ENCODE measurements at regions not wholly inside any gene's neighbourhood (a gene's known extent, or its start where the extent isn't known, plus 50 kb on each side); places are given as distances from the start of the nearest gene placed in this dataset.

- H3K36me3 ChIP-seq (ENCODE audit: insufficient read depth): no peaks in the 10 kb centered on the region
- H3K4me3 ChIP-seq (IDR thresholded peaks at IDR 0.05; ENCODE audit: insufficient read depth, low read depth, low read length): no peak overlapping the region
- H3K27ac ChIP-seq: no peak overlapping the region
- no peaks in the 10 kb centered on the region for H3K4me1 ChIP-seq (ENCODE audit: low read depth, poor library complexity, severe bottlenecking)
- no peak overlapping the region for H3K4me2 ChIP-seq
- H3K79me2 ChIP-seq (ENCODE audit: insufficient read depth, low read depth): no peaks in the 10 kb centered on the region
- no peak overlapping the region for H3K9ac ChIP-seq
- TF ChIP-seq, protein P1, sequence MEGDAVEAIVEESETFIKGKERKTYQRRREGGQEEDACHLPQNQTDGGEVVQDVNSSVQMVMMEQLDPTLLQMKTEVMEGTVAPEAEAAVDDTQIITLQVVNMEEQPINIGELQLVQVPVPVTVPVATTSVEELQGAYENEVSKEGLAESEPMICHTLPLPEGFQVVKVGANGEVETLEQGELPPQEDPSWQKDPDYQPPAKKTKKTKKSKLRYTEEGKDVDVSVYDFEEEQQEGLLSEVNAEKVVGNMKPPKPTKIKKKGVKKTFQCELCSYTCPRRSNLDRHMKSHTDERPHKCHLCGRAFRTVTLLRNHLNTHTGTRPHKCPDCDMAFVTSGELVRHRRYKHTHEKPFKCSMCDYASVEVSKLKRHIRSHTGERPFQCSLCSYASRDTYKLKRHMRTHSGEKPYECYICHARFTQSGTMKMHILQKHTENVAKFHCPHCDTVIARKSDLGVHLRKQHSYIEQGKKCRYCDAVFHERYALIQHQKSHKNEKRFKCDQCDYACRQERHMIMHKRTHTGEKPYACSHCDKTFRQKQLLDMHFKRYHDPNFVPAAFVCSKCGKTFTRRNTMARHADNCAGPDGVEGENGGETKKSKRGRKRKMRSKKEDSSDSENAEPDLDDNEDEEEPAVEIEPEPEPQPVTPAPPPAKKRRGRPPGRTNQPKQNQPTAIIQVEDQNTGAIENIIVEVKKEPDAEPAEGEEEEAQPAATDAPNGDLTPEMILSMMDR (conservative IDR thresholded peaks at IDR 0.05; ENCODE audit: low read depth, low read length): no peak
- no peaks in the 10 kb centered on the region for H4K20me1 ChIP-seq (ENCODE audit: insufficient read depth)
- H2AFZ ChIP-seq (ENCODE audit: low read depth): no peak overlapping the region
- H3K27me3 ChIP-seq (ENCODE audit: insufficient read depth, low read depth): no peaks in the 10 kb centered on the region
Observed at GRCh38 chr6:4383910-4384638, 248.7 kb upstream of the ECI2 start.

- TF ChIP-seq, protein P1 (conservative IDR thresholded peaks at IDR 0.05; ENCODE audit: low read depth, low read length): no peak
- Histone ChIP-seq H3K79me2 (ENCODE audit: insufficient read depth, low read depth) (no peaks in the 10 kb centered on the region), H3K4me1 (ENCODE audit: low read depth, poor library complexity, severe bottlenecking) (no peaks in the 10 kb centered on the region), H3K9ac (no peak overlapping the region), H3K4me3 (IDR thresholded peaks at IDR 0.05; ENCODE audit: insufficient read depth, low read depth, low read length) (no peak overlapping the region), H3K36me3 (ENCODE audit: insufficient read depth) (no peaks in the 10 kb centered on the region), H4K20me1 (ENCODE audit: insufficient read depth) (no peaks in the 10 kb centered on the region), H3K27ac (no peak overlapping the region), H3K4me2 (no peak overlapping the region), H2AFZ (ENCODE audit: low read depth) (no peak overlapping the region), H3K27me3 (ENCODE audit: insufficient read depth, low read depth) (no peaks in the 10 kb centered on the region)
Observed at GRCh38 chr6:4382362-4382853, 247.0 kb upstream of the ECI2 start.

- Histone ChIP-seq H3K27me3 (ENCODE audit: insufficient read depth, low read depth) (no peaks in the 10 kb centered on the region), H3K4me3 (IDR thresholded peaks at IDR 0.05; ENCODE audit: insufficient read depth, low read depth, low read length) (no peak overlapping the region), H3K27ac (no peak overlapping the region), H3K4me2 (no peak overlapping the region), H4K20me1 (ENCODE audit: insufficient read depth) (no peaks in the 10 kb centered on the region), H3K79me2 (ENCODE audit: insufficient read depth, low read depth) (no peaks in the 10 kb centered on the region), H3K36me3 (ENCODE audit: insufficient read depth) (no peaks in the 10 kb centered on the region), H2AFZ (ENCODE audit: low read depth) (no peak overlapping the region), H3K9ac (no peak overlapping the region), H3K4me1 (ENCODE audit: low read depth, poor library complexity, severe bottlenecking) (no peaks in the 10 kb centered on the region)
- TF ChIP-seq, protein P1 (conservative IDR thresholded peaks at IDR 0.05; ENCODE audit: low read depth, low read length): no peak
Observed at GRCh38 chr6:4381381-4381780, 246.0 kb upstream of the ECI2 start.

- no peak overlapping the region for H2AFZ ChIP-seq (ENCODE audit: low read depth)
Observed at GRCh38 chr6:4380881-4381281, 245.5 kb upstream of the ECI2 start.

More at GRCh38 chr6:4380881-4381281, 245.5 kb upstream of the ECI2 start:
- Histone ChIP-seq H3K4me2 (no peak overlapping the region), H3K4me3 (IDR thresholded peaks at IDR 0.05; ENCODE audit: insufficient read depth, low read depth, low read length) (no peak overlapping the region), H3K79me2 (ENCODE audit: insufficient read depth, low read depth) (no peaks in the 10 kb centered on the region), H3K4me1 (ENCODE audit: low read depth, poor library complexity, severe bottlenecking) (no peaks in the 10 kb centered on the region), H3K36me3 (ENCODE audit: insufficient read depth) (no peaks in the 10 kb centered on the region), H3K9ac (no peak overlapping the region), H3K27me3 (ENCODE audit: insufficient read depth, low read depth) (no peaks in the 10 kb centered on the region), H4K20me1 (ENCODE audit: insufficient read depth) (no peaks in the 10 kb centered on the region), H3K27ac (no peak overlapping the region)
- TF ChIP-seq, protein P1 (conservative IDR thresholded peaks at IDR 0.05; ENCODE audit: low read depth, low read length): no peak

Data from KMS-11 (cell line).